Astrocyte (in vitro differentiated cells and primary cell): ENCODE measurements at regions not wholly inside any gene's neighbourhood (a gene's known extent, or its start where the extent isn't known, plus 50 kb on each side); places are given as distances from the start of the nearest gene placed in this dataset.

Experiments
- DNase-seq: peaks from one replicate; pipeline ENCODE4 v3.0.0-alpha.2; 2010; ENCODE audit warnings: low read depth
- FAIRE-seq: peaks from 2 replicates; lab custom pipeline; 2011; peaks lifted over from hg19 to GRCh38; lab: Jason Lieb, UNC
- H2AFZ ChIP-seq: 2 replicates; pipeline ENCODE4 v1.6.0; 2012; ENCODE audit warnings: low read depth, low read length, inconsistent platforms
- H3K27ac ChIP-seq: 2 replicates; pipeline ENCODE4 v1.5.1; 2011; ENCODE audit warnings: low read depth, low read length, inconsistent platforms
- H3K27me3 ChIP-seq: 2 replicates; pipeline ENCODE4 v1.6.0; 2011; ENCODE audit warnings: low read length, inconsistent platforms; ENCODE audit not compliant: insufficient read depth
- H3K36me3 ChIP-seq: 2 replicates; pipeline ENCODE4 v1.5.1; 2011; ENCODE audit warnings: low read length, inconsistent platforms; ENCODE audit not compliant: insufficient read depth
- H3K4me1 ChIP-seq: 2 replicates; pipeline ENCODE4 v1.5.1; 2011; ENCODE audit warnings: low read length, inconsistent platforms; ENCODE audit not compliant: insufficient read depth
- H3K4me2 ChIP-seq: 2 replicates; pipeline ENCODE4 v1.6.0; 2012; ENCODE audit warnings: low read length, inconsistent platforms
- H3K4me3 ChIP-seq: 2 replicates; pipeline ENCODE4 v1.5.1; 2011; ENCODE audit warnings: low read depth, mild to moderate bottlenecking, low read length, inconsistent platforms; ENCODE audit not compliant: insufficient read depth
- H3K79me2 ChIP-seq: 2 replicates; pipeline ENCODE4 v1.6.0; 2012; ENCODE audit warnings: mild to moderate bottlenecking, low read length, inconsistent platforms; ENCODE audit not compliant: insufficient read depth
- H3K9ac ChIP-seq: 2 replicates; pipeline ENCODE4 v1.6.0; 2012; ENCODE audit warnings: mild to moderate bottlenecking, low read length, inconsistent platforms
- H3K9me3 ChIP-seq: 2 replicates; pipeline ENCODE4 v1.5.1; 2012; ENCODE audit warnings: low read depth, mild to moderate bottlenecking, low read length, inconsistent platforms; ENCODE audit not compliant: insufficient read depth
- H4K20me1 ChIP-seq: 2 replicates; pipeline ENCODE4 v1.6.0; 2012; ENCODE audit warnings: low read length, inconsistent platforms; ENCODE audit not compliant: insufficient read depth
- H3K27ac Mint-ChIP-seq: one replicate; pipeline ENCODE4 v1.8.0; 2021; ENCODE audit warnings: mild to moderate bottlenecking, mixed read lengths; ENCODE audit not compliant: unreplicated experiment
- H3K27me3 Mint-ChIP-seq: one replicate; pipeline ENCODE4 v1.8.0; 2021; ENCODE audit warnings: low read depth, mixed read lengths; ENCODE audit not compliant: unreplicated experiment
- H3K36me3 Mint-ChIP-seq: one replicate; pipeline ENCODE4 v1.8.0; 2021; ENCODE audit warnings: low read depth, mixed read lengths; ENCODE audit not compliant: unreplicated experiment
- H3K4me1 Mint-ChIP-seq: one replicate; pipeline ENCODE4 v1.8.0; 2021; ENCODE audit warnings: low read depth, mixed read lengths; ENCODE audit not compliant: unreplicated experiment
- H3K4me3 Mint-ChIP-seq: one replicate; pipeline ENCODE4 v1.8.0; 2021; ENCODE audit warnings: mild to moderate bottlenecking, moderate library complexity, mixed read lengths; ENCODE audit not compliant: unreplicated experiment
- H3K9me3 Mint-ChIP-seq: one replicate; pipeline ENCODE4 v1.8.0; 2021; ENCODE audit warnings: mild to moderate bottlenecking, mixed read lengths; ENCODE audit not compliant: unreplicated experiment
- CTCF ChIP-seq: IDR thresholded peaks from 2 replicates; pipeline ENCODE4 v1.5.1; 2011; ENCODE audit warnings: low read depth, mild to moderate bottlenecking, inconsistent platforms, low read length, moderate library complexity; ENCODE audit not compliant: insufficient read depth
- EZH2 ChIP-seq: IDR thresholded peaks from 2 replicates; pipeline ENCODE4 v1.6.1; 2012; ENCODE audit warnings: mild to moderate bottlenecking, low read length, inconsistent platforms; ENCODE audit not compliant: insufficient read depth

GRCh38 chr5:56610093-56610698 is 205.2 kb upstream of the MAP3K1 start:
- peaks cover 23% of the 10 kb centered on the region for H3K4me1 Mint-ChIP-seq
- Histone ChIP-seq H3K4me2 (no peak overlapping the region), H3K9ac (no peak overlapping the region), H3K79me2 (no peaks in the 10 kb centered on the region), H3K9me3 (no peaks in the 10 kb centered on the region), H3K4me3 (no peak overlapping the region), H2AFZ (no peak overlapping the region), H4K20me1 (no peaks in the 10 kb centered on the region), H3K27me3 (peaks cover 4% of the 10 kb centered on the region), H3K36me3 (no peaks in the 10 kb centered on the region), H3K4me1 (peaks cover 12% of the 10 kb centered on the region), H3K27ac (no peak overlapping the region)
- TF ChIP-seq EZH2 = no peak
- TF ChIP-seq CTCF = no peak
- no peak for FAIRE-seq
- H3K4me3 Mint-ChIP-seq = no peak overlapping the region
- H3K36me3 Mint-ChIP-seq = no peaks in the 10 kb centered on the region
- H3K9me3 Mint-ChIP-seq = peaks cover 14% of the 10 kb centered on the region
- H3K27me3 Mint-ChIP-seq = peaks cover 9% of the 10 kb centered on the region
- DNase-seq = no peak
- H3K27ac Mint-ChIP-seq = no peak overlapping the region

- no peak overlapping the region for H3K27ac Mint-ChIP-seq
- H3K9ac ChIP-seq = no peak overlapping the region
- H3K79me2 ChIP-seq = no peaks in the 10 kb centered on the region
- H3K27ac ChIP-seq = no peak overlapping the region
- no peak for FAIRE-seq
- no peaks in the 10 kb centered on the region for H3K36me3 Mint-ChIP-seq
- peaks cover 12% of the 10 kb centered on the region for H3K4me1 ChIP-seq
- H3K4me2 ChIP-seq = peak overlapping the region; percentile 70
- H3K4me1 Mint-ChIP-seq = peaks cover 23% of the 10 kb centered on the region
- H3K36me3 ChIP-seq = no peaks in the 10 kb centered on the region
- H3K4me3 Mint-ChIP-seq = no peak overlapping the region
- H3K27me3 Mint-ChIP-seq = peaks cover 12% of the 10 kb centered on the region
- TF ChIP-seq EZH2 (no peak), CTCF (no peak)
- H2AFZ ChIP-seq = no peak overlapping the region
- no peaks in the 10 kb centered on the region for H4K20me1 ChIP-seq
- H3K4me3 ChIP-seq = no peak overlapping the region
- DNase-seq = no peak
- peaks cover 18% of the 10 kb centered on the region for H3K9me3 Mint-ChIP-seq
- H3K27me3 ChIP-seq = peaks cover 4% of the 10 kb centered on the region
- no peaks in the 10 kb centered on the region for H3K9me3 ChIP-seq
These were observed 207.0 kb upstream of the MAP3K1 start for GRCh38 chr5:56608217-56608925.

DNA sequence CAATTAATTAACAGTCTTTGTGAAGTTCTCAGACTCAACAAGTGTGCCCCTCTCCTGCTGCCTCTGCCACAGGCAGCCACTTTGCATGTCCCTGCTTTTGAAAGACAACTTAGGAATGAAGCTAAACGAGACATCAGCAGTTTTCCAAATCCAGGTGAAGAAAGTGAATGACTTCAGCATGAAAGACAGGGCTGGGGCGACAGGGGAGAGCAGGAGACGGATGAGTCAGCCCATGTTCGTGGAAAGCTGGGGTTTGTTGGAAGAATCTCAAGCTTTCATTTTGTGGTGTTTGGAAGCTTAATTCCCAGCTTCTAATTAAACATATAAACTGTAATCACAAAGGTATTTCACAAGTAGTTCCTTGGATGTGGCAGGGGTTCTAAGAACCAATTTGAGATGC is 207.8 kb upstream of the MAP3K1 start:
- Histone ChIP-seq H3K4me3 (no peak overlapping the region), H3K27me3 (peaks cover 4% of the 10 kb centered on the region), H3K79me2 (no peaks in the 10 kb centered on the region), H3K27ac (no peak overlapping the region), H3K9ac (no peak overlapping the region), H3K9me3 (no peaks in the 10 kb centered on the region), H2AFZ (peak overlapping the region; percentile 64), H3K4me1 (peaks cover 12% of the 10 kb centered on the region), H4K20me1 (no peaks in the 10 kb centered on the region), H3K36me3 (no peaks in the 10 kb centered on the region), H3K4me2 (peak overlapping the region; percentile 70)
- peaks cover 13% of the 10 kb centered on the region for H3K27me3 Mint-ChIP-seq
- no peak overlapping the region for H3K4me3 Mint-ChIP-seq
- H3K4me1 Mint-ChIP-seq = peaks cover 23% of the 10 kb centered on the region
- FAIRE-seq (no peak), DNase-seq (peak; percentile 54)
- H3K9me3 Mint-ChIP-seq = peaks cover 18% of the 10 kb centered on the region
- no peaks in the 10 kb centered on the region for H3K36me3 Mint-ChIP-seq
- peak overlapping the region; percentile 23 for H3K27ac Mint-ChIP-seq
- no peak for TF ChIP-seq CTCF
- TF ChIP-seq EZH2 = no peak
